Chondrocyte (in vitro differentiated cells): ENCODE measurements at regions not wholly inside any gene's neighbourhood (a gene's known extent, or its start where the extent isn't known, plus 50 kb on each side); places are given as distances from the start of the nearest gene placed in this dataset.

Experiments used
- DNase-seq: peaks from one replicate; pipeline ENCODE4 v3.0.0; 2021; ENCODE audit warnings: mixed read lengths, low spot score
- H3K27ac Mint-ChIP-seq: one replicate; pipeline ENCODE4 v1.8.0; 2021; ENCODE audit warnings: mild to moderate bottlenecking, moderate library complexity, mixed read lengths; ENCODE audit not compliant: unreplicated experiment
- H3K27me3 Mint-ChIP-seq: 2 replicates; pipeline ENCODE4 v1.8.0; 2021; ENCODE audit warnings: low read depth, mixed read lengths
- H3K36me3 Mint-ChIP-seq: 2 replicates; pipeline ENCODE4 v1.8.0; 2021; ENCODE audit warnings: low read depth, mixed read lengths
- H3K4me1 Mint-ChIP-seq: 2 replicates; pipeline ENCODE4 v1.8.0; 2021; ENCODE audit warnings: low read depth, mild to moderate bottlenecking, mixed read lengths
- H3K4me3 Mint-ChIP-seq: one replicate; pipeline ENCODE4 v1.8.0; 2021; ENCODE audit warnings: mild to moderate bottlenecking, moderate library complexity, mixed read lengths; ENCODE audit not compliant: unreplicated experiment
- H3K9me3 Mint-ChIP-seq: 2 replicates; pipeline ENCODE4 v1.8.0; 2021; ENCODE audit warnings: low read depth, mixed read lengths
- CTCF ChIP-seq: fragments of 200-600 bp; sonication (generic); IDR thresholded peaks from 2 replicates; pipeline ENCODE4 v1.5.0; 2021; ENCODE audit warnings: antibody characterized with exemption, mild to moderate bottlenecking, moderate library complexity

- no peak for DNase-seq
- no peak overlapping the region for H3K4me3 Mint-ChIP-seq
- no peaks in the 10 kb centered on the region for H3K36me3 Mint-ChIP-seq
- H3K27ac Mint-ChIP-seq, result no peak overlapping the region
- H3K27me3 Mint-ChIP-seq, result peaks cover 6% of the 10 kb centered on the region
- no peaks in the 10 kb centered on the region for H3K9me3 Mint-ChIP-seq
- no peak for TF ChIP-seq CTCF
- H3K4me1 Mint-ChIP-seq, result peaks cover 34% of the 10 kb centered on the region
Observed at GRCh38 chr11:100556781-100557180, 130.3 kb upstream of the ARHGAP42 start.

- H3K4me3 Mint-ChIP-seq, result no peak overlapping the region
- no peak for TF ChIP-seq CTCF
- H3K27ac Mint-ChIP-seq, result no peak overlapping the region
- peaks cover 46% of the 10 kb centered on the region for H3K4me1 Mint-ChIP-seq
- no peaks in the 10 kb centered on the region for H3K9me3 Mint-ChIP-seq
- H3K27me3 Mint-ChIP-seq, result peaks cover 2% of the 10 kb centered on the region
- no peak for DNase-seq
- no peaks in the 10 kb centered on the region for H3K36me3 Mint-ChIP-seq
Observed at GRCh38 chr11:100557830-100558611, 129.1 kb upstream of the ARHGAP42 start.

DNA sequence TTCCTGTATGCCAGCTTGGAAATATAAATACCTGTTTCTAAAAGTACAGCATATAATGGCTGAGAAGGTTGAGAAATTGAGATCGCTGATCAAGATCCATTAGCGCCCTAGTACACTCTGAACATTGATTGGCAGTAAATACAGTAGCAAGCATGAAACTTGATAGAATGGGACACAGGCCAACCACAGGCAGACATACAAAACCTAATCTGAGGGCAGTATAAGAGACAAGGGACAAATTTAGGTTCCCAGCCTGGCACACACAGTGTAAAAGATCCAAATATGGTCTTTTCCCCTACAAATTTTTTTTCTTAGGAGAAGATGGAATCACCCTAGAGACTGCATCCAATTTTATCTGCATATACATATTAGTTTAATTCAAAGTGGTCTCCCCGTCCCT is 126.5 kb upstream of the ARHGAP42 start:
- Mint-ChIP-seq H3K4me1 (peaks cover 51% of the 10 kb centered on the region), H3K36me3 (no peaks in the 10 kb centered on the region), H3K27ac (no peak overlapping the region), H3K4me3 (no peak overlapping the region), H3K9me3 (no peaks in the 10 kb centered on the region), H3K27me3 (no peaks in the 10 kb centered on the region)
- no peak for DNase-seq
- TF ChIP-seq CTCF, result no peak

GRCh38 chr11:100561323-100561722 is 125.8 kb upstream of the ARHGAP42 start:
- TF ChIP-seq CTCF, result no peak
- Mint-ChIP-seq H3K27me3 (no peaks in the 10 kb centered on the region), H3K4me1 (peaks cover 43% of the 10 kb centered on the region), H3K36me3 (no peaks in the 10 kb centered on the region), H3K9me3 (no peaks in the 10 kb centered on the region), H3K27ac (peak overlapping the region; percentile 83), H3K4me3 (no peak overlapping the region)
- no peak for DNase-seq

- Mint-ChIP-seq H3K36me3 (no peaks in the 10 kb centered on the region), H3K27me3 (no peaks in the 10 kb centered on the region), H3K4me3 (no peak overlapping the region), H3K4me1 (peaks cover 42% of the 10 kb centered on the region), H3K9me3 (no peaks in the 10 kb centered on the region), H3K27ac (peak overlapping the region; percentile 4)
- no peak for DNase-seq
- TF ChIP-seq CTCF, result no peak
Observed at GRCh38 chr11:100562128-100562527, 125.0 kb upstream of the ARHGAP42 start.
